Loucy (cell line): ENCODE measurements at regions not wholly inside any gene's neighbourhood (a gene's known extent, or its start where the extent isn't known, plus 50 kb on each side); places are given as distances from the start of the nearest gene placed in this dataset.

ENCODE experiments used
- CTCF ChIP-seq: fragments of 200-600 bp; sonication (generic); conservative IDR thresholded peaks from 2 replicates; pipeline ENCODE4 v1.5.1; 2014; ENCODE audit warnings: mild to moderate bottlenecking, antibody characterized with exemption, low read length
- EZH2phosphoT487 ChIP-seq: fragments of 200-600 bp; IDR thresholded peaks from 2 replicates; pipeline ENCODE4 v1.6.1; 2018; ENCODE audit warnings: antibody characterized with exemption, mild to moderate bottlenecking, moderate library complexity, borderline replicate concordance

- no peak for TF ChIP-seq CTCF
- no peak for TF ChIP-seq EZH2phosphoT487
Observed at GRCh38 chr20:51204051-51204715, 181.3 kb upstream of the KCNG1 start.
